GM13976 (cell line): ENCODE measurements at regions not wholly inside any gene's neighbourhood (a gene's known extent, or its start where the extent isn't known, plus 50 kb on each side); places are given as distances from the start of the nearest gene placed in this dataset.
"Not testable (repeated sequence)": the region's sequence is repeated elsewhere in the genome, so short reads cannot be mapped to it uniquely, and the experiment has no call there.

ENCODE experiments used
- DNase-seq: peaks from one replicate; pipeline ENCODE4 v3.0.0; 2012; ENCODE audit warnings: low spot score
- in situ Hi-C: fragments of 300-500 bp; cut with MboI; formaldehyde crosslinking; loops from one replicate; pipeline ENCODE4 v1.12.0; 2022; ENCODE audit warnings: low sequenced_read_pairs, mixed read lengths, inconsistent platforms; ENCODE audit not compliant: unreplicated experiment
- TF ChIP-seq, protein P1 (sequence below): IDR thresholded peaks from 2 replicates; pipeline ENCODE4 v1.5.1; 2012; ENCODE audit warnings: borderline replicate concordance, mild to moderate bottlenecking; ENCODE audit not compliant: insufficient read depth; ENCODE audit errors: extremely low read depth, missing control alignments, control extremely low read depth

DNA sequence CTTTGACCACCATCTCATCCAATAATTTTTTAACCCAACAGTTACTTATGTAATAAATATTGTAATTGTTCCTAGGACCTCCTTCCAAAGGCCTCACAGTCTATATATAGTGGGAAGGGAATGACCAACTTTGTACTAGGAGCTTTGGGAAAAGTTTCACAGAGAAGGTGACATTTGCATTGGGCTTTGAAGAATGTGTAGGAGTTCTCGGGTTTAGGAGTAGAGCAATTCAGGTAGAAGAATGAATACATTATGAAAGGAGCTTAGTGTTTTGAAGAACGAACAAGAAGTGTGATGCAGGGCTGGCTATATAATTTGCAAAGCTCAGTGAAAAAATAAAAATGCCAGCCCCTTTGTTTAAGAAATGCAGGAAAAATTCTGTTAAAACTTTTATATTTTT lies 330.4 kb upstream of the DEPDC1 start:
- TF ChIP-seq, protein P1, sequence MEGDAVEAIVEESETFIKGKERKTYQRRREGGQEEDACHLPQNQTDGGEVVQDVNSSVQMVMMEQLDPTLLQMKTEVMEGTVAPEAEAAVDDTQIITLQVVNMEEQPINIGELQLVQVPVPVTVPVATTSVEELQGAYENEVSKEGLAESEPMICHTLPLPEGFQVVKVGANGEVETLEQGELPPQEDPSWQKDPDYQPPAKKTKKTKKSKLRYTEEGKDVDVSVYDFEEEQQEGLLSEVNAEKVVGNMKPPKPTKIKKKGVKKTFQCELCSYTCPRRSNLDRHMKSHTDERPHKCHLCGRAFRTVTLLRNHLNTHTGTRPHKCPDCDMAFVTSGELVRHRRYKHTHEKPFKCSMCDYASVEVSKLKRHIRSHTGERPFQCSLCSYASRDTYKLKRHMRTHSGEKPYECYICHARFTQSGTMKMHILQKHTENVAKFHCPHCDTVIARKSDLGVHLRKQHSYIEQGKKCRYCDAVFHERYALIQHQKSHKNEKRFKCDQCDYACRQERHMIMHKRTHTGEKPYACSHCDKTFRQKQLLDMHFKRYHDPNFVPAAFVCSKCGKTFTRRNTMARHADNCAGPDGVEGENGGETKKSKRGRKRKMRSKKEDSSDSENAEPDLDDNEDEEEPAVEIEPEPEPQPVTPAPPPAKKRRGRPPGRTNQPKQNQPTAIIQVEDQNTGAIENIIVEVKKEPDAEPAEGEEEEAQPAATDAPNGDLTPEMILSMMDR: no peak
- no peak for DNase-seq
- in situ Hi-C loops: no loop called here

GRCh38 chr1:68828013-68828412 lies 331.1 kb upstream of the DEPDC1 start:
- DNase-seq: no peak
- TF ChIP-seq, protein P1: no peak
- in situ Hi-C loops: no loop called here

- TF ChIP-seq, protein P1: no peak
- no peak for DNase-seq
- in situ Hi-C loops: no loop called here
Observed at GRCh38 chr1:68831281-68831680, 334.4 kb upstream of the DEPDC1 start.

- no peak for DNase-seq
- TF ChIP-seq, protein P1: no peak
- in situ Hi-C loops: no loop called here
Observed at GRCh38 chr1:68848017-68848416, 351.1 kb upstream of the DEPDC1 start.

DNA sequence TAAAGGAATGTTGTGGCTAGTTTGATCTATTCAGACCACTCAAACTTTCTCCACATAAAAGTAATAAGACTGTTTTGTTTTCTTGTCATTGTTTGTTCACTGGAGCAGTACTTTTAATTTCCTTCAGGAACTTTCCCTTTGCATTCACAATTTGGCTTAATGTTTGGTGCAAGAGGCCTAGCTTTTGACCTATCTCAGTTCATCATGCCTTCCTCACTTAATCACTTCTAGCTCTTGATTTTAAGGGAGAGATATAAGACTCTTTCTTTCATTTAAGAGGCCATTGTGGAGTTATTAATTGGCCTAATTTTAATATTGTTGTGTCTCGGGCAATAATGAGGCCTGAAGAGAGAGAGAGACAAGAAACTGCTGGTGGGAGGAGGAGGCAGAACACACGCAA lies 371.7 kb upstream of the DEPDC1 start:
- in situ Hi-C loops: no loop called here
- TF ChIP-seq, protein P1: no peak
- no peak for DNase-seq

GRCh38 chr1:68873144-68873543 lies 376.3 kb upstream of the DEPDC1 start:
- TF ChIP-seq, protein P1: no peak
- in situ Hi-C loops: no loop called here
- no peak for DNase-seq

GRCh38 chr1:68881330-68882194 lies 384.7 kb upstream of the DEPDC1 start:
- in situ Hi-C loops, DNase-seq: not testable (repeated sequence)
